GM12864 (cell line): ENCODE measurements at regions not wholly inside any gene's neighbourhood (a gene's known extent, or its start where the extent isn't known, plus 50 kb on each side); places are given as distances from the start of the nearest gene placed in this dataset.

Experiments used
- DNase-seq: peaks from one replicate; pipeline ENCODE4 v3.0.0-alpha.2; 2011; ENCODE audit warnings: low read depth
- H3K4me3 ChIP-seq: 2 replicates; pipeline ENCODE4 v1.5.1; 2011; ENCODE audit warnings: mild to moderate bottlenecking, low read depth, low read length, control low read depth
- CTCF ChIP-seq: IDR thresholded peaks from 2 replicates; pipeline ENCODE4 v1.5.1; 2011; ENCODE audit warnings: low read depth, mild to moderate bottlenecking, moderate library complexity, low read length, control low read depth, inconsistent platforms; ENCODE audit errors: missing control alignments

DNA sequence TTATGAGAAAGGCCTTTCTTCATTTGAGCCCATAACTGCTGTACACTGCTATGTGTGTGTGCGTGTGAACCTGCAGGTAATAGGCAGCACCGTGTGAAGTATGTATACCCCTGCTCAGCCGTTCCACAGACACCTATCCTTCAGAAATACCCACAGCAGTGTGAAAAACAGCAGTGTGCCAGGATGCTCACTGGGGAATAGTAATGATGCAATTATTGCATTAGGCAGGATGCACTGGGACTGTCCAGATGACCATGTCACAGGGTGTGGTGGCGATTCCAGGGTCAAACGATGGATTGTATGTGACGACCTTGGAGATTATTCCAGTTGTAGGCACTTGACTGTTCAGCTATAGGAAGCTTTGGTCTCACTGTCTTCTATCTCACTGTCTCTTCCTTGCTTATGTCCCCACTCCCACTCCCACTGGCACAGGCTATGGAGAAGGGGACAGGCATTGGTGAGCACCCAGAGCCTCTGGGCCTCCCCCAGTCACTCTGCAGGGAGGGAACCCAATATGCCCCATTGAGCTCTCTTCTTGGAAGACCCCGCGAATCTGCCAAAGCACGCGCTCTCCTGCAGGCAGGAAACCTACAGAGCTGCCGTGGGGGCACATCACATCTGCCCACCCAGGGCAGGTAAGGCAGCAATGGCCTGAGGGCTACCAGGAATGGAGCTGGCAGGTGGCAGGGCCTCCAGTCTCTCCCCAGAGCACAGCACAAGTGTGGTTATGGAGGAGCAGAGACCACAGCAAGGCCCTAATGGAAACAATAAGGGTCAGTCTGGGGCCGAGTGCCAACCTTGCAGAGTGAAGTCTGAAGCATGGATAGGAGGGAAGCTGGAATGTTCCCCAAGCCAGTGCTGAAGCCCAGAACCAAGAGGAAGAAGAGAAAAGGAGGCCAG lies 518.9 kb upstream of the RAB6C start:
- no peak for DNase-seq
- no peak for TF ChIP-seq CTCF
- H3K4me3 ChIP-seq, result no peak overlapping the region

DNA sequence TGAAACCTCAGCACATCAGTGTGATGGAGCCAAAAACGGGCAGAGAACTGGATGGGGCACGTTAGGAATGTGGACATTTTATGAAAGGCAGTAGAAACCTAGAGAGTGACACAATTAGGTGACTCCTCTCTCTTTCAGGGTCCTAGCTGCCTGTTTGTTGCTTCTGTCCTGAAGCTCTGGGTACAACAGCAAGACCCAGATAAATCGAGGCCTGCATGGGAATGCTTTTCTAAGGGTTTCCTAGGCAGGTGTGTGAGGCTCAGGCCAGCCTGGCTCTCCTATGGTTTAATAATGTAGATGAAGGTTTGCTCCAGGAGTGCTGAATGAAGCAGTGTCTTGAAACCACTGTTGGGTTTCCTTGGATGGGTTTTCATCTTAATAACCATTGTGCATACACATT lies 517.1 kb upstream of the RAB6C start:
- DNase-seq, result no peak
- H3K4me3 ChIP-seq, result no peak overlapping the region
- TF ChIP-seq CTCF, result no peak

- no peak for DNase-seq
- TF ChIP-seq CTCF, result no peak
These were observed 516.5 kb upstream of the RAB6C start for GRCh38 chr2:129462967-129463366.

DNA sequence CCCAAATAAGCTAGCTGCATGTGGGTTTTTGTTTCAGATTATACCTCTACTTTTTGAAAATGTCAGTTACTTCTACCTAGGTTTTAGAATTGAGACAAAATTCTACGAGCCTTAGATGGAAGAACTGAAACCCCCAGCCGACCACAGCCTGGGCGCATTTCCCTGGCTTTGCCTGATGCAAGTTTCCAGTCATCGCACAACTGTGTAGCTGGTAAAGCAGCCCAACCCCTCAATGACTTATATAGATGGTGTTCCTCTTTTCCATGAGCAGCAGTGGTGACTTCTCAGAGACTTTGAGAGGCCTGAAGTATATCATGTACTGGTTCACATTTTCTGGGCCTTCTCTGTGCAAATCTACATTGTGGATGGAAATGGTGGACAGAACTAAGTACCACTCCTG lies 515.4 kb upstream of the RAB6C start:
- TF ChIP-seq CTCF, result no peak
- no peak for DNase-seq
- no peak overlapping the region for H3K4me3 ChIP-seq

More at GRCh38 chr2:129462967-129463366, 516.5 kb upstream of the RAB6C start:
- H3K4me3 ChIP-seq, result no peak overlapping the region

- no peak for DNase-seq
- no peak for TF ChIP-seq CTCF
- no peak overlapping the region for H3K4me3 ChIP-seq
These were observed 514.8 kb upstream of the RAB6C start for GRCh38 chr2:129464631-129465030.

GRCh38 chr2:129465045-129465444 lies 514.4 kb upstream of the RAB6C start:
- no peak overlapping the region for H3K4me3 ChIP-seq
- DNase-seq, result no peak
- no peak for TF ChIP-seq CTCF

DNA sequence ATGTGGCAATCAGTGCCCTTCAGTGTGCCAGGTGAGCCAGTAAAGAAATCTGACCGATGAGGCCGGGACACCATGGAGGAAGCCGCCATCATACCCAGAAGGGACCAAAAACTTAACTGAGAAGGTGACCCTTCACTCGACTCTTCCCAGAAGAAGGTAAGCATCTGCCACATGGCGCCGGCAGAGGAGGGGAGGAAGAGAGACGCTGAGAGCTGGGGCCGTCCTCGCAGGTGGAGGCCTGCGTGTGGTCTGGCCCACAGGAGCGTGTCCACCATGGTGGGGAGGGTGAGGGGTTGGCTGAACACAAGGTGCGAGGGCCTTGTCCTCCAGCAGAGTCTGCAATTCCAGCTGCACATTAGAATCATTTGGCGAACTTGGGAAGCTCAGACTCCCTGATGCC lies 513.1 kb upstream of the RAB6C start:
- H3K4me3 ChIP-seq, result no peak overlapping the region
- TF ChIP-seq CTCF, result no peak
- no peak for DNase-seq
